ENCODE measurements at regions not wholly inside any gene's neighbourhood (a gene's known extent, or its start where the extent isn't known, plus 50 kb on each side); places are given as distances from the start of the nearest gene placed in this dataset.

DNA sequence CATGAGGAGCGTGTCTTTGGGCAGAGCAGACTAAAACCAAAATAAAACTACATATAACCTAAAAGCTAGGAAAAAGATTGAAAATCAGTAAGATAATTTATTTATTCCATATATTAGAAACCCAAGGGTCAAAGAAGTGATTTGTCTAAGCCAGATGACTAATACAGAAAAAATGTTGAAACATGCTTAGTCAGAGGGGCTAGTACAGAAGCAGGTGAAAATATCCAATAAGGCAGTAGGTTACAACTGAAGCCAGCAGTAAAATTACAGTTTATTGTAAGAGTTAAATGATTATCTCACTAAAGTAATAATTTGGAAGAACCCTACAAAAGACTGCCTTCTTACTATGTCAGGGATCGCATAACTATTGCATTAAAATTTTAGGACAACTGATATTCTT lies 1190.9 kb upstream of the PRMT6 start:
- DNase-seq (ENCODE audit: low read depth), result peak; percentile 24

DNA sequence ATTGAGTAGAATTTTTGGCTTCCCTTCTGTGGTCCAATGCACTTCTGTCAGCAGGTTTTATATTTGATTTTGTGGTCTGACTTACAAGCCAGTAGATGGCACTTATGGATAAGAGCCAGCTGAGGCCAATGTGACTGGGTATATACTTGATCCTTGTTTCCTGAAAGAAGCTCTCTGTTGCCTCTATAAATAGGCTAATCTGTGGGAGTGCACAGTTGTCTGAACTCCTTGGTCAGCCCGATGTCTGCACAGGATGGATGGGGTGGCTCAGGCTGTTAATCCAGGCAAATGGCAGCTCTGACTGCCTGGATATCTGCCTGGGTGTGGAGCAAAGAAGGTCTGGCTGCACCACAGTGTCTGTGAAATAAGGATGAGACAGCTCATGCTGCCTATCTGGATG lies 1183.7 kb upstream of the PRMT6 start:
- no peak for DNase-seq (ENCODE audit: low read depth)

DNA sequence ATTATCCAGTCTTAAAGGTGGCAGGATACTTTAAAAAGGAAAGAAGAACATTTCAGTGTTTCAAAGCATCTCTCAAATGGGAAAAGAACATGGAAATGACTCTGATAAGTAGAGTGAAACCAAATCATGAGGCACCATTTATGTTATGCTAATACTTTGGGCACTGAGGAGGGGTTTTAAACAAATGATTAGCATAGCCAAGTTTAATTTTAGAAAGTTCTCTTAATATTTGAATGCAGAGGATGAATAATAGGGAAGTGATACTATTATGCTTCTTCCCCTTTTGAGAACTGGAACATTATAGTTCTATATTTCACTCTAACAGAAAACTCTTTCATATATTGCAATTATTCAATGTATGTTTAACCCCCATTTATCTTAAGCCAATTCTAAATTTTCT lies 1181.9 kb upstream of the PRMT6 start:
- DNase-seq (ENCODE audit: low read depth), result no peak

DNA sequence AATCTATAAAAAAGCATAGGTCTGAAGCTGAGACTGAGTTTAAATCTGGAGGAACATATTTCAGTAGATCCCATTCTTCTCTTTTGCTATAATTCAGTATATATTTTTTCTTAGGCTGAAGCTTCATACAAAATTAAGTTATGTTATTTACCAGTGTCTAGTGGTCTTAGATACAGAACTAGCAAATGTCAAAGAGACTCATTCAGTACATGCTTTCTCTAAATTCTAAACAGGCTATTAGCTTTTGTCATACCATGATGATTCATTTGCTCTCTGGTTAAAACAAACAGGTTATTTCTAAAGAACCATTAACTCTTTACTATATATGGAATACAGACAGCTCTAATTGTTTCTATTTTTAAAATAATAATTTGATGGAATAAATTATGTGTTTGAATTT lies 1170.2 kb upstream of the PRMT6 start:
- no peak for DNase-seq (ENCODE audit: low read depth)

DNA sequence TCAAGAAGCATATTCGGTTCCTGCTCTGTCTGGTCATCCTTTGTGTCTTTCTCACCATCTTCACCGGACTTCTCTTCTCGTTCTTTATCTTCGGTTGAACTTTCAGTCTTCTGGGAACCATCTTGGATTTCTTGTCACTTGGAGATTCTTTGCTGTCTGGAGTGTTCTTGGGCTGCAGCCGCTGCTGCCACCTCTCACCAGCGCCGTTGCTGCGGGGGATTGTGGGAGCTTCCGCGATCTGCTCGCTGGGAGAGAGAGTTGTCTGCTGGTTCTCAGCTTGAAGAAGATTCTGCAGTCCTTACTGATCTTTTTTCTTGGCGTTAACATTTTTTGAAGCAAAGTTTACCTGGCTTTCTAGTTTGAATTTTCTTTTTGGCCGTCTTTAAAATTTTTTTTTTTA lies 1165.2 kb upstream of the PRMT6 start:
- no peak for DNase-seq (ENCODE audit: low read depth)

DNA sequence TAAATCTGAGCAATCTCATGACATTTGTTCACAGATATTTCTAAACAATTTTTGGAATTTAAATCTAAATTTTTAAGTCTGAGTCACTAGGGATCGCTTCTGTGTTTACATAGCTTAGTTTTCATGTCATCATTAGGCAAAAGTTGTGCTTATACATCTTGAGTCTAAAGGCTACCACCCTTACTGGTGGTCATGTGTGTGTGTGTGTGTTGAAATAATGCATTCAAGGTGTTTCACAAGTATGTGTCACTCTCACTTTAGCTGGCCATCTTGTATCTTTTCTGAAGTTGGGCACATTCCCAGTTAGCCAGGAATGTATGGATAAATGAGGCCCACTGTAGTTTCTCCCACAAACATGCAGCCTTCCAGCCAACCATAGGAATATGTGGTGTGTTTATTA lies 1162.5 kb upstream of the PRMT6 start:
- DNase-seq (ENCODE audit: low read depth), result peak; percentile 20

DNA sequence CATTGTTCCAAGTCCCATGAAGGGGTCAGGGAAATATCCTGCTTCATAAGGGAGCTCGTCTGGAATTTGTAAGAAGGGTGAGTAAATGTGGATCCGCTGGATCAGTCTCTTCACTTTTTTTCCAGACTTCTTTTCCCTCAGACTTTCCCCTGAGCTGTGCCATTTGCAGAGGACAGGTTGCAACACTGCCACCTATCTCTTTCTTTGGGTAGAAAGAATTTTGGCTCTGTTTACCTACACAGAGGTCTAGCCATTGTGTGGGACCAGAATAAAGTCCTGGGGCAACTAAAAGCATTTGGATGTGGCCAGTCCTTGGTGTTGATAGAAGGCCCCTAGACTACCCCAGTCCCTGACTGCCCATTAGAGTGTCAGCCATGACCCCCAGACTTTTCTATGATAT lies 1146.7 kb upstream of the PRMT6 start:
- DNase-seq (ENCODE audit: low read depth), result no peak

DNA sequence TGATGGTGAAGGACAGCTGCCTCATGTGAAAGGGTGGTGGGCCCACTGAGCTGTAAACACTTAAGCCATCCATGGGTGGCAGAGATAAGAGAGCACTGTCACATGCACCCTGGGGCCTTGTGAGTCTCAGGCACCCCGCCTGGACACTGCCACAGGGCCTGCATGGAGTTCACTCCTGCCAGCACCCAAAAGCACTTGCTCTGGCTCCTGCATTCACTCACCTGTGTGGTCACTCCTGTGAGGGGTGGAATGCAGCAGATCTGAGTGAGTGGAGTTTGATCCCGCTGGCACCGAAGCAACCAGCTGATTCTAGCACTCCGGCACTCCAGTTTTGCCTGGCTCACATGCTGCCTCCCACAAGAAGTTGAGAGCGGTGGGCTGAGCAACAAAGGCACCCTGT lies 1142.1 kb upstream of the PRMT6 start:
- DNase-seq (ENCODE audit: low read depth), result no peak

DNA sequence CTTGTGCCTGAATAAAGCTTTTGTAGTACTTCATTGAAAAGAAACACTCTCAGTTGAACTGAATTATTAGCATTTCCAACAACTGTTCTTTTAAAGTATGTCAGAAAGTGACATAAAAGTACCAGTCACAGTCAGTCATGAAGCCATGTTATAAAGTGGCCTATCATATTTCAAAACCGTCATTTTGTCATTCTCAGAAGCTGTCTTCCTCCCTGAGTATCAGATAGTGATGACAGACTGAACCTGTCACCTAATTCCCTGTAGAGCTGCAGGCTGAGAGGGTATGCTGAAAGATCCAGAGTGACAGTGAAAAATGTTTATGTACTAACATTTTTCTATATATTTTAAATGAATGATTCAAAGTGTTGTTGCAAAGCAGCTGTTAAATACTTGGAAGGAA lies 1121.7 kb upstream of the PRMT6 start:
- no peak for DNase-seq (ENCODE audit: low read depth)

DNA sequence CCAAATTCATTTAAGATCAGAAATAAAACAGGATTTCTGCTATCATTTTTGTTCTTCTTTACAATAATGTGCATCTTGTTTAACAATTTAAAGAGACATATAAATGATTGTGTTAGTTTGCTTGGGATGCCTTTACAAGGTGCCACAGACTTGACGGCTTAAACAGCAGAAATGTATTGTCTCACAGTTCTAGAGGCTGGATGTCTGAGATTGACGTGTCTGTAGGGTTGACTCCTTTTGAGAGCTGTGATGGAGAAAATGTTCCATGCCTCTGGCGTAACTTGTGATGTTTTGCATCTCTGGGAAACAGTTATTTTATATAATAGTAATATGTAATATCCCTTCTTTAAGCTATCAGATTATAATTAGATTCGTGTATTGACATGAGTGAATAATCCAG lies 1091.6 kb upstream of the PRMT6 start:
- DNase-seq (ENCODE audit: low read depth), result no peak

DNA sequence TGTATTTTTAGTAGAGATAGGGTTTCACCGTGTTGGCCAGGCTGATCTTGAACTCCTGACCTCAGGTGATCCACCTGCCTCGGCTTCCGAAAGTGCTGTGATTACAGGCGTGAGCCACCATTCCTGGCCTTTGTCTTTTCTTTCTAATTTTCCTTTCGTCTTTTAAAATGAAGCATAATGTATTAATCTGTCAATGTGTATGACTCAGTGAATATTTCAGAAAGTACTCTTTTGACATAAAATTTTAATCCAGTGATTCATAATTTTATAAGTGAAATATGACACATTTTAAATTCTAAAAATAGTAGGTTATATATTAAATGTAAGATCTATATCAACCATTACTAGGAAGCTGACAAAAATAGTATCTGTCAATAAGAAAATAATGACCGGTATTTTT lies 1059.0 kb upstream of the PRMT6 start:
- no peak for DNase-seq (ENCODE audit: low read depth)

DNA sequence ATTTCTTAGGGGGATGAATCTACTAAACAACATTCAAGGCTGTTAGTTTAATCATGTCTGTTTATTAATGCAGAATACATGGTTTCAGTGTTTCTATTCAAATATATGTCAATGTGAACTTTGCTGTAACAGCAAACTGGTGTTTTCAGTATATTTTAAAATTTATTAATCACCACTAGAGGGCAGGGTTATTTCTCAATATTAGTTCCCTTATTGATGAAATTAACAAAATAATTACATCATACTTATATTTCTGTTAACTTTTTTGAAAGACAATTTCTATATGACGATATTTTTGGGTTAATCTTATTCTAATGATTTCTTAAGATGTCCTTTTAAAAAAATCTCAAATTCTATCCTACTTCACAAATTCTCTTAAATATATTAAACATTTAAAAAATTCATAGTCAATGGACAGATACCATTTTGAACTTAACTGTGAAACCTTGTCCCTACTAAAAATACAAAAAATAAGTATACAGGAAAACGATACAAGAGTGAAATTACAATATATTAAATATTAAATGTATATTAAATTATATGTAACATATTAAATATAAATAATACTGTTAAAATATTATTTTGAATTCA lies 1034.1 kb upstream of the PRMT6 start:
- DNase-seq (ENCODE audit: low read depth), result no peak

DNA sequence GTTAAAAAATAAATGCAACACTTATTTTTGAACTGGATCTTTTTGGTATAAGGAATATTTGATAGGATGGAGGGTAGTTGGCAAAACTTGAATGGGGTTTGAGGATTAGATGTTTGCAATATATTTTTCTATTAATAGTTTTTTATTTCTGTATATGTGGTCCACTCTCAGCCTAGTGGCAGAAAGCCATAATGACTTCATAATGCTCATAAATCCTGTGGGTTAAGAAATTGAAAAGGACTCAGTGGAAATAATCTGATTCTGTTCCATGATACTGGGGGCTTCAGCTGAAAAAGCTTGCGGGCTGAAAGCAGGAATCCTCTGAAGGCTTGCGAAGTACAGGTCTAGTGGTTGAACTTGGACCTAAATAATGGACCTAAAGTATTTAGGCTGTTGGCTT lies 1028.6 kb upstream of the PRMT6 start:
- DNase-seq (ENCODE audit: low read depth), result no peak

DNA sequence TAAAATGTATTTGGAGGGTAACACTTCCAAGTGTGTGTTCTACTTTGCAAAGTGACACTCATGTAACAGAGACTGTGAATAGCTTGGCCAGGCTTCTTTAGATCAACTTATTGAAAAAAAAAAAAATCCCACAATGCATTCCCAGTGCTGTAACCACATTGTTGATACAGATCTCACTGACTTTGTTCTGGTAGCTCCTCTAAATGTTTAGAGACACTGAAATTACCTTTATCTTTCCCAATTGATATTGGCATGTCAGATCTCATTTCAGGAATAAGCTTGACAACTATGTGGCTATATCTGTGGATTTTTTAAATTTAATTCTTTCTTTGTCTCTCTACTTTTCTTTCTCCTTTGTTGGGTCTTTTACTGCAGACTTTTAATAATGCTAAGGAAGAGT lies 1018.9 kb upstream of the PRMT6 start:
- DNase-seq (ENCODE audit: low read depth), result no peak

DNA sequence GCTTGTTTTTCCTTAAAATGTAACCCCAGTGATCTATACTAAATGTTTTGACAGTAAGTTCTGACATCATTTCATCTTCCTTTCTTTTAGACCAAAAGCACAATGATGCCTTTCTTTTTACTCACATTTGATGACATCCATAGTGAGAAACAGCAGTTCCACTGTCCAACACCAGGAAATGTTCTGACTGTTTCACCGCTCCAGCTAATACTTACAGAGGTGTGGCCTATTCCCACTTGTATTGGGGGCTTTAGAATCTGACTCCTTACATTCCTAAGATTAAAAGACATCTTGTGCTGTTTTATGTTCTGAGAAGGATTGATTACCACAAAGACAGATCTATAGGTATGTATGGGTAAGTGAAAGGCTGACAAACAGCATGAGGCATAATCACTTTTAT lies 1018.2 kb upstream of the PRMT6 start:
- no peak for DNase-seq (ENCODE audit: low read depth)

DNA sequence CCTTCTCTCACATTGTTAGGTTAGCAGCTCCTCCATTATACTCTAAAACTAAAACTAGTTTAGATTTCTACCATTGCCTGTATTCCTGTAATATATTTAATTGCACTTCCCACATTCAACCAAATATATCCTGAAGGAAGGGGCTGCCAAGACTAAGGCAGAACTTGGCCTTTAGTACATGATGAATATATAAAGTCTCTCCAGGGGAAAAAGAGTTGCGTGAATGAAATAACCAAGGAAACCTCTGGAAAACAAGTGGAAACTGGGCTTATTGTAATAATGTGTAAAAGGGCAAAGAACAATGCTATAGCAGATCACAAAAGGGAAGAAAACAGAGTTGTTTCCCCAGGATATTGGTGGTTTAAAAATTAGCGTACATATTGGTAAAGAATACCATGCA lies 1012.5 kb upstream of the PRMT6 start:
- no peak for DNase-seq (ENCODE audit: low read depth)

DNA sequence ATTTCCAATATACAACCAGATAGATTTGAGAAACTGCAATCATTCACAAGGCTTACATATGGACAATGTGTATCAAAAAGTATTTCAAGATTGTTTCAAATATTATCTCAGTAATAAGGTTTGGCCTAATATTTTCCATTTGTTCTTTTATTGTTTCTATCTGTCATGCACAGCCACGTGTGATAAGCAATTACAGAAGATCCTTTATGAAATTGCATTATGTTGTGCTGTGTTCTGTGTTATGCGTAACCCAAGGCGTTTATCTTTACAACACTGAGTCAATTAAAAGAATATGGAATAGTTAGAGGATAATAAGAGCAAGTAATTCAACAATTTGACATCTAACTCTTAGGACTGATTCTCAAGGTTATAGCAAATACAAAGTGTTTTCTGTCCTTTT lies 1009.3 kb upstream of the PRMT6 start:
- no peak for DNase-seq (ENCODE audit: low read depth)

DNA sequence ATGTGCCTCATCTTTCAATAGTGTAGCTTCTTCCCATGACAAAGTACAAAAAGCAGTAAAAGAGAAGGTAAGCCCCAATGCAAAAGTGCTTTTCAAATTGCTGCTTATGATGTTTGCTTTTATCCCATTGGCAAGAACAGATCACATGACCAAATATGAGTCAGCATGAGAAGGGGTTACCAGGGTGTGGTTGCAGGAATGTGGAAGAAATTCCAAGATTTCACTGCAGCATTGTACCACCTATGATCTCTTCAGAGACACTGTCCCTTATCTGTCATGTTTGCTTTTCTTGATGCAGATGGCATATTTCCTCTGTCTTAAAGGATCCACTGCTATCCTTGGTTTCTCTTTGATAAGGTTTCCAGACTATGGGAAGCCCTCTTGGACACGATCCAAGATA lies 1006.9 kb upstream of the PRMT6 start:
- no peak for DNase-seq (ENCODE audit: low read depth)

DNA sequence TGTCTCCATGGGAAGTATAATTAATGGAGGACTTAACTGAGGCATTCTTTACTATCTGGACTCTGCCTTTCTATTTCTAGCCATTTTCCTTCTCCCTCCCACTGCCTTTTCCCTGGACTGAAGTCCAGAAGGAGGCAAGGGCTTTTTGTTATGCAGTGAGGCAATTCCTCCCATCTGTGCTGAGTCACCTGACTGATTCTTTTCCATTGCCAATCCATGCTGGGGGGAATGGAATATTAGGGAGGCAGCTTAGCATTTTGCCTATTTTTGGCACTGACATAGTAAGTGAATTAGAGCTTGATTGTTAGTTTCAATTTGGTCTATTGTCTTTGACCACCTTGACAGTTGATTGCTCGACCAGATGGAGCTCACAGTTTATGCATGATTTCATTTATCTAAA lies 1000.6 kb upstream of the PRMT6 start:
- DNase-seq (ENCODE audit: low read depth), result no peak

DNA sequence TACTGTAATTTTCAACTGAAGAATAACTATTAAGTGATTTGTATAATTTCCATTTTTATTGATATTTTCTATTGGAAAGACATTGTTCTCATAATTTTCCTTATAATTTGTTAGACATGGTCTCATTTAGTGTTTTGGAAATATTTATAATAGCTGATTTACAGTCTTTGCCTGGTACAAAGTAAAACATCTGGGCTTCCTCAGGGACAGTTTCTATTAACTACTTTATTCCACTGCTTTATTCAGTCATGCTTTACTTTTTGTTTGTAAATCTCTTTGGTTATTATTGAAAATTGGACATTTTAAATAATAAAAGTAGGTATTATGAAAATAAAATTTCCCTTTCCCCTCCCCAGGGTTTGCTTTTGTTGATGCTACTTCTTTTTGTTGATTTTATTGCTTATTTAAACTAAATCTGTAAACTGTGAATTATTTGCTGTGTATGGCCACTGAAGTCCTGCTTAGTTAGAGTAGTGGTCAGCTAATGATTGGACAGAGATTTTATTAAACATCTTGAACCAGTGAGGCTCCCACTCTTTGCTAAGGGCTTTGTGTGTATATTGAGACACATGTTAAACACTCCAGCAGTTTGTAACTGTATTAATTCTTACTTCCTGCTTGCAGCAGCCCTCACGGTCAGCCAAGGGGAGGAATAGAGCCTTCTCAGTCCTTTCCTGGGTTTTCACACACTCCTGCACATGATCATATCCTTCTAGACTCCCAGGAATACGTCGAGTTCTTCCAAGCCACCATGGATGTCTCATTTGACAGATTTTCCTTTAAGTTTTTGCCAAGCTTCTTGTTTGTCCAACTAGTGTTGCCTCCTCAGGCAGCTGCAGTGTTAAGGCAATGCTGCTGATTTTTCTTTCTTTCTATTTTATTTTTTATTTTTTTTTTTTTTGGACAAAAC lies 994.6 kb upstream of the PRMT6 start:
- DNase-seq (ENCODE audit: low read depth), result no peak

DNA sequence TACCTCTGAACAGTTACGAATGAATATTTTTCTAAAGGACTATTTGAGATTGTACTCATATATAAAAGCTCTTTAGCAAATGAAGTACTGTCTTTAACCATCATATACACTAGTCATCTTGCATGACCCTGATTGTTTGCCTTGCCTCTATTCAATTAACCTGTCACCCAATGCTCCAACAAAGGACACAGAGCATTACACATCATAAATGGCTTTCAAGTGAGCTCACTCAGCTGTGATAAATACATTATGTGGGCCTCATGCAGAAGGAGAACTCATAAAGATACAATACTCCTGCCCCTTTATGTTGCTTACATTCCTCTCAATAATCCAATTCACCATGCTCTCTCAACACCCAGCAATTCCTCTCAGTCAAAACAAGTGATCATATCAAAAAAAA lies 993.0 kb upstream of the PRMT6 start:
- DNase-seq (ENCODE audit: low read depth), result no peak

DNA sequence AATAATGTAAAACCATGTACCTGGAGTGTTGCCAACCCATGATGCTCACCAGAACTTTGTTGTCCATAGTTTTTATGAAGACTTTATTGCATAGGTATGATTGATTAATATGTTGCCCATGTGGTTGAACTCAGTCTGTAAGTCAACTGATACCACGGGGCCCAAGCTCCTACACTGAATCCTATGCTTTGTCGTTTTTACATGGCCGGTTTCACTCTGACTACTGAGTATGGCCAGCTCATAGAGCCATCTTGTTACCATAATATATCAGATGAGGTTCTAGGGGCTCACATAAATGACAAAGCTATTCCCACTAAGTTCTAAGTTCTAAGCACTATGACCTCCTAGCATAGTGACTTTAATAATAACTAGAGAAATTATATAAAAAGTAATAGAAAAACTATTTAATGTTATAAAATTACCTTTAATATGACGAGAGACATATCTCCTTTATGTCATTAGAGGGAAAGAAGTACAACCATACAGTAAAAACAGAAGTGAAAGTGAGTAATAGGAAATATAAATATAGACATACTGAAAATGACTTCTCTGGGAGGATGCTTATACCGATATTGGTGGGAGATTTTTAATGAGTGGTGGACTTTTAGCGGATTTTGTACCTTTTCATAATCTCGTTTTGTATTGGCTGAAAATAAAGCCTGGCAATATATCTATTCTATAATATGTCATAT lies 983.4 kb upstream of the PRMT6 start:
- no peak for DNase-seq (ENCODE audit: low read depth)

DNA sequence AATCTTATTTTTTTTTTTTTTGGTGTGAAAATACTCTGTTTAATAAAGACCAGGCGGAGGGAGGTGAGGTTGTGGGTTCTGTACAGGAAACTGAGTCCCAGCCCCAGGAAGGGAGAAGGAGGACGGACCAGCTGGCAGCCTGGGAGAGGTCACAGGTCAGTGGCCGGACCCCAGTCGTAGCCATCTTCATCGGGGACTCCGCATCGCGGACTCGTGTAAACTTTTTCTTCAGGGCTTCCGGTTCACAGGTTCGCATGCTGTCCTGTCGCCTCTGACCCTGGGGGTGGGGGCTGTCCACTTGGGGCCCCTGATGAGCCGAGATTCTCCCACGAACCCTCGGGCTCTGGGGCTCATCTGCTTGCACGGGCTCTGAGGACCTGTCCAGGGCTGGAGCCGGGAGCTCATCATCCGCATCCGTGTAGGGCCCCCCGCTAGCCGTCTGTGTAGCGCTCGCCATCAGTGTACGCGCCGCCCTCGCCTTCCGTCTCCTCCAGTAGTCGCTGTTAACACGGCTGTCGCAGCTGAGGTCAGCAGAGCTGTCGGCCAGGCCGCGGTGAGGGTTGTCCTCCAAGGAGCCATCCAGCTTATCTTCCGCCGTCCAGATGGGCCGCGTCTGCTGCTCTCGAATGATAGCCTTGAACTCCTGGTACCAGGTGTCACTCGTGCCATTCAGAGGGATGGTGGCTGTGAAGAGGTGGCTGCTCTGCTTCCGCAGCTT lies 975.7 kb upstream of the PRMT6 start:
- no peak for DNase-seq (ENCODE audit: low read depth)

Data from iris pigment epithelial cell (primary cell).